K562 (cell line): ENCODE measurements at regions not wholly inside any gene's neighbourhood (a gene's known extent, or its start where the extent isn't known, plus 50 kb on each side); places are given as distances from the start of the nearest gene placed in this dataset.

Source experiments
- ATAC-seq: fragments of 200-7000 bp; cut with Tn5 transposase; 3 replicates; pipeline ENCODE4 v1.9.1; 2020; ENCODE audit warnings: moderate library complexity
- BruUV-seq: library from RNA; stranded (reverse); fragments of 400-500 nt; replicated peaks from 2 replicates; lab custom pipeline; 2021; lab: Mats Ljungman, UMichigan
- CTCF ChIA-PET: fragments of 300-600 bp; formaldehyde crosslinking; extraction: SDS; loops from one replicate; lab custom pipeline; 2021; ENCODE audit warnings: low intra/inter-chr PET ratio; lab: Yijun Ruan, JAX
- POLR2A ChIA-PET: fragments of 300-600, 350-650 bp; sonication (Branson Sonifier 250); formaldehyde crosslinking; extraction: SDS; loops from one replicate; lab custom pipeline; 2021; ENCODE audit warnings: antibody characterized with exemption, inconsistent platforms; lab: Yijun Ruan, JAX
- DNase-seq, 4 experiments: peaks; one replicate each; pipeline versions ENCODE4 v3.0.0 to v3.0.0-alpha.2; 2011 to 2018; ENCODE audit warnings: low spot score in 3 of 4, mixed read lengths in 3 of 4; ENCODE audit errors: extremely low read depth in 1 of 4
- FAIRE-seq: peaks from 2 replicates; lab custom pipeline; 2011; peaks lifted over from hg19 to GRCh38; lab: Jason Lieb, UNC
- H2AFZ ChIP-seq: 2 replicates; pipeline ENCODE4 v1.6.0; 2011; ENCODE audit warnings: low read depth, low read length, control low read depth, inconsistent platforms
- H3K27ac ChIP-seq: fragments of 200-600 bp; 3 replicates; pipeline ENCODE4 v1.8.0; 2011; ENCODE audit warnings: low read depth, mild to moderate bottlenecking, control low read depth, inconsistent platforms, low read length, moderate library complexity, mixed read lengths; ENCODE audit errors: extremely low read depth
- H3K27me3 ChIP-seq, 2 experiments: fragments of 300-600 bp in 1 of 2; 2 replicates in 1 of 2; 3 replicates in 1 of 2; pipeline versions ENCODE4 v1.6.0 to v1.8.0; 2011; ENCODE audit warnings: inconsistent platforms in 2 of 2, low read length in 2 of 2, mild to moderate bottlenecking in 1 of 2, mixed read lengths in 1 of 2, moderate library complexity in 1 of 2; ENCODE audit not compliant: control insufficient read depth in 2 of 2, insufficient read depth in 2 of 2
- H3K36me3 ChIP-seq: fragments of 300-600 bp; 3 replicates; pipeline ENCODE4 v1.8.0; 2011; ENCODE audit warnings: mild to moderate bottlenecking, low read length, inconsistent platforms; ENCODE audit not compliant: control insufficient read depth, insufficient read depth
- H3K4me1 ChIP-seq, 2 experiments: fragments of 200-600 bp in 1 of 2; replicated peaks in 1 of 2; 2 replicates in 1 of 2; 3 replicates in 1 of 2; pipeline versions ENCODE4 v1.5.1 to v1.8.0; 2011; ENCODE audit warnings: inconsistent platforms in 2 of 2, low read length in 2 of 2, mild to moderate bottlenecking in 1 of 2, mixed read lengths in 1 of 2, moderate library complexity in 1 of 2; ENCODE audit not compliant: control insufficient read depth in 2 of 2, insufficient read depth in 2 of 2
- H3K4me2 ChIP-seq: 2 replicates; pipeline ENCODE4 v1.6.1; 2011; ENCODE audit warnings: low read length, control low read depth, inconsistent platforms, mixed read lengths; ENCODE audit not compliant: insufficient read depth
- H3K4me3 ChIP-seq: fragments of 200-600 bp; sonication (generic), shearing (Covaris generic); 2 replicates; pipeline ENCODE4 v1.5.1; 2016; ENCODE audit warnings: control low read depth, inconsistent platforms
- H3K79me2 ChIP-seq: fragments of 200-600 bp; 3 replicates; pipeline ENCODE4 v1.8.0; 2011; ENCODE audit warnings: low read length, inconsistent platforms; ENCODE audit not compliant: control insufficient read depth, insufficient read depth
- H3K9ac ChIP-seq, 2 experiments: 2 replicates each; pipeline versions ENCODE4 v1.6.0 to v1.6.1; 2011; ENCODE audit warnings: low read depth in 2 of 2, low read length in 2 of 2, control low read depth in 1 of 2, inconsistent platforms in 1 of 2, mild to moderate bottlenecking in 1 of 2, mixed read lengths in 1 of 2; ENCODE audit not compliant: insufficient read depth in 1 of 2
- H3K9me1 ChIP-seq: one replicate; pipeline ENCODE4 v1.6.0; 2011; ENCODE audit warnings: inconsistent platforms, mild to moderate bottlenecking, low read length, moderate library complexity; ENCODE audit not compliant: control insufficient read depth, insufficient read depth
- H3K9me3 ChIP-seq: replicated peaks from 2 replicates; pipeline ENCODE4 v1.5.1; 2011; ENCODE audit warnings: low read depth, low read length, inconsistent platforms; ENCODE audit not compliant: control insufficient read depth, insufficient read depth
- H4K20me1 ChIP-seq: replicated peaks from 2 replicates; pipeline ENCODE4 v1.6.1; 2011; ENCODE audit warnings: low read length, inconsistent platforms, mixed read lengths; ENCODE audit not compliant: control insufficient read depth, insufficient read depth
- BACH1 ChIP-seq: fragments of 200-800 bp; sonication (Bioruptor generic); IDR thresholded peaks from 2 replicates; pipeline ENCODE4 v1.6.1; 2016; ENCODE audit warnings: missing genetic modification characterization, missing compliant biosample characterization
- EP400 ChIP-seq: fragments of 450-650 bp; IDR thresholded peaks from 2 replicates; pipeline ENCODE4 v1.6.1; 2017; ENCODE audit warnings: antibody characterized with exemption, mild to moderate bottlenecking, moderate library complexity
- HMG20B ChIP-seq: fragments of 250-450 bp; sonication (Bioruptor Pico); IDR thresholded peaks from 2 replicates; pipeline ENCODE4 v1.5.0; 2021; ENCODE audit warnings: mild to moderate bottlenecking
- NCOA2 ChIP-seq, 2 experiments: fragments of 450-650 bp; IDR thresholded peaks; 2 replicates each; pipeline ENCODE4 v1.6.1; 2018; ENCODE audit warnings: mild to moderate bottlenecking in 2 of 2, moderate library complexity in 1 of 2; ENCODE audit not compliant: partially characterized antibody in 2 of 2
- NONO ChIP-seq, 2 experiments: fragments of 200-400 bp in 1 of 2; fragments of 450-650 bp in 1 of 2; formaldehyde crosslinking in 1 of 2; IDR thresholded peaks; 2 replicates each; pipeline ENCODE4 v1.6.1; 2017; ENCODE audit warnings: low read depth in 2 of 2, mild to moderate bottlenecking in 2 of 2, moderate library complexity in 2 of 2, low read length in 1 of 2
- SIRT6 ChIP-seq: IDR thresholded peaks from one replicate; pipeline ENCODE4 v1.6.1; 2012; ENCODE audit warnings: low read depth, mild to moderate bottlenecking, control low read depth, inconsistent platforms, low read length, moderate library complexity
- SP2 ChIP-seq: IDR thresholded peaks from 2 replicates; pipeline ENCODE4 v1.6.1; 2011; ENCODE audit warnings: mild to moderate bottlenecking, low read depth, low read length, moderate library complexity; ENCODE audit not compliant: poor library complexity, severe bottlenecking; ENCODE audit errors: extremely low read depth
- TBP ChIP-seq: optimal IDR thresholded peaks from 2 replicates; pipeline ENCODE3; 2011; ENCODE audit warnings: low read depth, low read length, improper control_type of control experiment
- ZNF174 ChIP-seq: fragments of 250-450 bp; sonication (Bioruptor Pico); IDR thresholded peaks from 2 replicates; pipeline ENCODE4 v1.4.0; 2020; ENCODE audit warnings: mild to moderate bottlenecking
- ZNF232 ChIP-seq: sonication (generic); formaldehyde crosslinking; IDR thresholded peaks from 2 replicates; pipeline ENCODE4 v1.8.0; 2022; ENCODE audit warnings: mild to moderate bottlenecking, missing genetic modification reagents
- WGBS: fragments of 100-300 bp; shearing (Covaris generic); methylation state at CpG from one replicate; pipeline ENCODE4 v1.1.6; 2016; ENCODE audit warnings: low coverage, mixed read lengths; ENCODE audit not compliant: insufficient coverage; ENCODE audit errors: missing lambda C conversion rate; 5-methylcytosine and 5-hydroxymethylcytosine counted together
- in situ Hi-C: fragments of 300-500 bp; cut with MboI; formaldehyde crosslinking; loops from 4 replicates; pipeline ENCODE4 v1.15.0; 2018; ENCODE audit warnings: inconsistent platforms, mixed read lengths
- intact Hi-C: fragments of 100-400 bp; cut with micrococcal nuclease; formaldehyde crosslinking; loops from 2 replicates; pipeline ENCODE4 v1.14.2; 2022
- TF ChIP-seq, protein P1 (sequence below): fragments of 450-650 bp; IDR thresholded peaks from 2 replicates; pipeline ENCODE4 v1.6.1; 2014; ENCODE audit warnings: low read depth, mild to moderate bottlenecking, moderate library complexity, borderline replicate concordance
- TF ChIP-seq, protein P2 (sequence below): IDR thresholded peaks from 2 replicates; pipeline ENCODE4 v1.6.1; 2014; ENCODE audit warnings: antibody characterized with exemption
- TF ChIP-seq, protein P3 (sequence below): sonication (generic); formaldehyde crosslinking; IDR thresholded peaks from 2 replicates; pipeline ENCODE4 v1.8.0; 2022; ENCODE audit warnings: mild to moderate bottlenecking, low read depth, missing genetic modification reagents

DNA sequence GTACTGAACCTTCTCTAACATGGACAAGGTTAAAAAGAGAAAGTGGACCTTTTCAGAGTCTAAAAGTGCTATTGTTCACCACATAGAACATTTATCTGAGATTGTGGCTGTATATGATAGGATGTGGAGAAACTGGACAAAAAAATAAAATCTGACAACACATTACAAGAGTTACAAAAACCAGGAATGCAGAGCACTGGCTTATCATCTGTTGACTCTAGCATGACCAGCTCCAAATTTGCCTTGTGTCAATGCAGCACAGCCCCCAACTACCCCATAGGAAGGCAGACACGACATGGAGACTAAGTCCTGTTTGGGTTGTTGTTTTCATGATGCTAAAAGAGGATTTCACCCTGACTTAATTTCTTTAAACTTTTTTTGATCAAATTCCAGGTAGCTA lies 436.9 kb upstream of the MARCKS start (continued):
- TF ChIP-seq, protein P1, sequence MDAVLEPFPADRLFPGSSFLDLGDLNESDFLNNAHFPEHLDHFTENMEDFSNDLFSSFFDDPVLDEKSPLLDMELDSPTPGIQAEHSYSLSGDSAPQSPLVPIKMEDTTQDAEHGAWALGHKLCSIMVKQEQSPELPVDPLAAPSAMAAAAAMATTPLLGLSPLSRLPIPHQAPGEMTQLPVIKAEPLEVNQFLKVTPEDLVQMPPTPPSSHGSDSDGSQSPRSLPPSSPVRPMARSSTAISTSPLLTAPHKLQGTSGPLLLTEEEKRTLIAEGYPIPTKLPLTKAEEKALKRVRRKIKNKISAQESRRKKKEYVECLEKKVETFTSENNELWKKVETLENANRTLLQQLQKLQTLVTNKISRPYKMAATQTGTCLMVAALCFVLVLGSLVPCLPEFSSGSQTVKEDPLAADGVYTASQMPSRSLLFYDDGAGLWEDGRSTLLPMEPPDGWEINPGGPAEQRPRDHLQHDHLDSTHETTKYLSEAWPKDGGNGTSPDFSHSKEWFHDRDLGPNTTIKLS, result no peak

DNA sequence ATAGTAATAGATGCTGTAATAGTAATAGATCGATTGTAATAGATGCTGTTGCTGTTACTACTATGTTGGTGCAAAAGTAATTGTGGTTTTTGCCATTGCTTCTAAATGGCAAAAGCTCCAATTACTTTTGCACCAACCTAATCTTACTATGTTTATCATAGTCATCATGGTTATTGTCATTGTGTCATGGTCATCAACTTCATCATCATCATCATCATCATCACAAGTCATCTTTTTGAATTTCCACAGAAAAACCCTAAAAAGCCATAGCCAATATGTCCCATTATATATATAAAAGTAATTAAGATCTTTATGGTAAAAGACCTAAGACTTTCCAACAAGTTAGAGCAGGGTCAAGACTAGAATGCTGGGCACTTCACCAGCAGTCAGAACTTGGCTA lies 435.1 kb upstream of the MARCKS start:
- Histone ChIP-seq H3K9me1 (no peaks in the 10 kb centered on the region), H3K9me3 (no peaks in the 10 kb centered on the region), H3K4me1 (no peaks in the 10 kb centered on the region), H3K4me2 (no peak overlapping the region), H2AFZ (no peak overlapping the region), H3K27me3 (no peaks in the 10 kb centered on the region), H4K20me1 (no peaks in the 10 kb centered on the region), H3K27ac (no peak overlapping the region), H3K79me2 (no peaks in the 10 kb centered on the region), H3K9ac (no peak overlapping the region), H3K36me3 (no peaks in the 10 kb centered on the region), H3K4me3 (no peak overlapping the region)
- DNase-seq, result no peak
- CTCF ChIA-PET, result no interaction called here
- intact Hi-C loops, result no loop called here
- 0% methylated on average over 1 of the region's 1 CpG for WGBS
- ATAC-seq, result no peak
- no peak for FAIRE-seq
- POLR2A ChIA-PET, result no interaction called here
- TF ChIP-seq, protein P2, sequence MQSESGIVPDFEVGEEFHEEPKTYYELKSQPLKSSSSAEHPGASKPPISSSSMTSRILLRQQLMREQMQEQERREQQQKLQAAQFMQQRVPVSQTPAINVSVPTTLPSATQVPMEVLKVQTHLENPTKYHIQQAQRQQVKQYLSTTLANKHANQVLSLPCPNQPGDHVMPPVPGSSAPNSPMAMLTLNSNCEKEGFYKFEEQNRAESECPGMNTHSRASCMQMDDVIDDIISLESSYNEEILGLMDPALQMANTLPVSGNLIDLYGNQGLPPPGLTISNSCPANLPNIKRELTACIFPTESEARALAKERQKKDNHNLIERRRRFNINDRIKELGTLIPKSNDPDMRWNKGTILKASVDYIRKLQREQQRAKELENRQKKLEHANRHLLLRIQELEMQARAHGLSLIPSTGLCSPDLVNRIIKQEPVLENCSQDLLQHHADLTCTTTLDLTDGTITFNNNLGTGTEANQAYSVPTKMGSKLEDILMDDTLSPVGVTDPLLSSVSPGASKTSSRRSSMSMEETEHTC, result no peak
- no peak for TF ChIP-seq SIRT6
- TF ChIP-seq, protein P3, sequence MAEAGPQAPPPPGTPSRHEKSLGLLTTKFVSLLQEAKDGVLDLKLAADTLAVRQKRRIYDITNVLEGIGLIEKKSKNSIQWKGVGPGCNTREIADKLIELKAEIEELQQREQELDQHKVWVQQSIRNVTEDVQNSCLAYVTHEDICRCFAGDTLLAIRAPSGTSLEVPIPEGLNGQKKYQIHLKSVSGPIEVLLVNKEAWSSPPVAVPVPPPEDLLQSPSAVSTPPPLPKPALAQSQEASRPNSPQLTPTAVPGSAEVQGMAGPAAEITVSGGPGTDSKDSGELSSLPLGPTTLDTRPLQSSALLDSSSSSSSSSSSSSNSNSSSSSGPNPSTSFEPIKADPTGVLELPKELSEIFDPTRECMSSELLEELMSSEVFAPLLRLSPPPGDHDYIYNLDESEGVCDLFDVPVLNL (CRISPR knock-in tag), result no peak
- TF ChIP-seq EP400, result no peak
- no peak for TF ChIP-seq ZNF174 (CRISPR knock-in tag)
- no peak for TF ChIP-seq HMG20B (CRISPR knock-in tag)
- no peak for TF ChIP-seq TBP
- no peak for TF ChIP-seq NONO (IDR thresholded peaks at IDR 0.05; ENCODE audit: low read depth in 2 of 2, low read length in 1 of 2)
- no peak for TF ChIP-seq ZNF232 (CRISPR knock-in tag)
- no peak for TF ChIP-seq SP2
- TF ChIP-seq NCOA2 (IDR thresholded peaks at IDR 0.05; ENCODE audit: partially characterized antibody in 2 of 2), result no peak
- no peak for TF ChIP-seq BACH1 (tag)
- in situ Hi-C loops, result no loop called here
- no TSS peak for BruUV-seq
